Right ventricle myocardium superior (tissue), 1 donor: ENCODE measurements at regions not wholly inside any gene's neighbourhood (a gene's known extent, or its start where the extent isn't known, plus 50 kb on each side); places are given as distances from the start of the nearest gene placed in this dataset.
"Not testable (repeated sequence)": the region's sequence is repeated elsewhere in the genome, so short reads cannot be mapped to it uniquely, and the experiment has no call there.

Experiments used
- ATAC-seq: fragments of 200-7000 bp; cut with Tn5 transposase; one replicate; pipeline ENCODE4 v1.9.1; 2020; ENCODE audit warnings: mild to moderate bottlenecking; ENCODE audit not compliant: poor library complexity
- DNase-seq: peaks from one replicate; pipeline ENCODE4 v3.0.0-alpha.2; 2020
- intact Hi-C: fragments of 100-400 bp; cut with DNase I; formaldehyde crosslinking; loops from one replicate; pipeline ENCODE4 v1.11.2; 2022
- donor health status: DM: no; HTN: yes; CAD: no; lungs with severe emphysema.

GRCh38 chr11:21707116-21707739, 485.7 kb upstream of the ANO5 start:
- intact Hi-C loops: no loop called here
- DNase-seq: no peak
- ATAC-seq: no peak

- ATAC-seq: no peak
- DNase-seq: no peak
- intact Hi-C loops: no loop called here
These were observed 482.1 kb upstream of the ANO5 start for GRCh38 chr11:21710809-21711208.

DNA sequence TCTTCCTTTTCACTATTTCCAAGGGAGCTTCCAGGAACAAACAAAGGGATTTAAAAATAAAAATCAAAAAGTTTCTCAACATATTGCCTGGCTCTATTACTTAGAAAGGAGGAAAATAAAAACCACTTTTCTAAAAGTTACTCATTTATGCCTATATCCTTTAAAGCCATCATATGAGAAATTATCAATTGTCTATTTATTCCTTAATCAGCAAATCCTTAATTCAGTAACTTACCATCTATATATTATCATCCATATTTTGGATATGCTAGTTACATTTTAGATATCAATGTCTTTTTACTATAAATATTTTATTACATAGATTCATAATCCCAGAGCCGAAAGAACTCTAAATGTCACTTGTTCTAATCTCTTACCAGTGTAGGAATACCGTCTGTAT, 481.5 kb upstream of the ANO5 start:
- no peak for ATAC-seq
- intact Hi-C loops: no loop called here
- DNase-seq: no peak

DNA sequence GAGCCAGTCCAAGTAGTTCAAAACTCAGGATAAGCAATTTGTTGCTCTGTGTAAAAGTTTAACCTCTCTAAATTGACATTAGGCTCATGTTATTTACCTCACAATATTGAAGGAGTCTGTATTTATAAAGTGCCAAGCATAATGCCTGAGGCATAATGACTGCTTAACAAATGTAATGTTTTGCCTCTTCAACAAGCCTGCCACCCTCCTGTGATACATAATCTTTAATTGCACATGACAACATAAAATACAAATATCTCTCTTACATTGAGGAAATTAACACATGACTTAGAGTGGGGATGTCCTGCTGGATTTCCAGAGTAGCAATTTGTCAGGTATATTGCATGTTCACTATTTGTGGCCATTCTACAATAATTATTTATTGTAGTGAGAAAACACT, 469.2 kb upstream of the ANO5 start:
- no peak for DNase-seq
- no peak for ATAC-seq
- intact Hi-C loops: no loop called here

GRCh38 chr11:21727102-21727501, 465.8 kb upstream of the ANO5 start:
- no peak for ATAC-seq
- intact Hi-C loops: no loop called here
- no peak for DNase-seq

- no peak for ATAC-seq
- no peak for DNase-seq
- intact Hi-C loops: no loop called here
These were observed 456.5 kb upstream of the ANO5 start for GRCh38 chr11:21736404-21736803.

- ATAC-seq, DNase-seq, intact Hi-C loops: not testable (repeated sequence)
These were observed 440.2 kb upstream of the ANO5 start for GRCh38 chr11:21752475-21753243.

GRCh38 chr11:21753244-21753767, 439.6 kb upstream of the ANO5 start:
- intact Hi-C loops, ATAC-seq, DNase-seq: not testable (repeated sequence)

GRCh38 chr11:21761000-21761399, 431.9 kb upstream of the ANO5 start:
- ATAC-seq: no peak
- intact Hi-C loops: no loop called here
- no peak for DNase-seq

- intact Hi-C loops: no loop called here
- no peak for ATAC-seq
- no peak for DNase-seq
These were observed 424.5 kb upstream of the ANO5 start for GRCh38 chr11:21768388-21768787.

DNA sequence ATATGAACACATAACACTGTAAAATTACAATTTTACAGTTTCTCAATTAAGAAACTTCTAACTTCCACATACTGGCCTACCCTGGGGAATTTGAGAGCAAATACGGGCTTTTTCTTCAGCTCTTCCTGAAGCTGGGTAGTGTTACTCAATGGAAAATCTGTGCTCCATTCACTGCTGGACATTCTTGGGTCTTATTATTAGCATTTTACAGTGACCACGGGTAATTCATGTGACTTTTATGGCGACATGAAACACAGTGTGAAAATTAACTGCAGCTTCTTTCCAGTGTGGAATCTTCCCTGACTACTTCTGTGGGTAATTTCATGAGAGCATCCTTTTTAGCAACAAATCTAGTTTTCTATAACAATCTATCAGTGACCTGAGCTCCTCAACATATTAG, 423.7 kb upstream of the ANO5 start:
- intact Hi-C loops: no loop called here

GRCh38 chr11:21771097-21771496, 421.8 kb upstream of the ANO5 start:
- DNase-seq (no peak), ATAC-seq (no peak)

More for the DNA sequence above, 423.7 kb upstream of the ANO5 start:
- DNase-seq: no peak
- no peak for ATAC-seq

GRCh38 chr11:21774212-21774611, 418.7 kb upstream of the ANO5 start:
- DNase-seq: no peak
- intact Hi-C loops: no loop called here
- ATAC-seq: peak; percentile 81

More at GRCh38 chr11:21771097-21771496, 421.8 kb upstream of the ANO5 start:
- intact Hi-C loops: no loop called here

DNA sequence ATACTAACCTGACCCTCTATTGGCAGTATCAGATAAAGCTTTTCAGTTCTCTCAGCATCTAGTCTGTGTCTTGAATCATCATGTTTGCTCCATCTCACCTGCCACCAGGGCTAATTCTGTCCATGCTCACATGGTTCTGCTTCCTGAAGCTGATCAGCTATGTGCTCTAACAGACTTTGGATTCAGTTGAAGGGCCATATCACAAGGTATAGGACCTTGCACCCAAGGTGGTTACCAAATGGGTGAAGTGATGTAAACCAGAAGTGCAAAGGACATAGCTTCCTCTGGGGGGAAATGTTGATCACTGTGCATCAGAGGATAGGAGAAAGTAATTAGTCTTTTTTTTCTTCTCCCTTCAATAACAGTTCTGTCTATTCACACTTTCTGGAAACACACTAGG, 417.0 kb upstream of the ANO5 start:
- intact Hi-C loops: no loop called here
- DNase-seq (no peak), ATAC-seq (no peak)

DNA sequence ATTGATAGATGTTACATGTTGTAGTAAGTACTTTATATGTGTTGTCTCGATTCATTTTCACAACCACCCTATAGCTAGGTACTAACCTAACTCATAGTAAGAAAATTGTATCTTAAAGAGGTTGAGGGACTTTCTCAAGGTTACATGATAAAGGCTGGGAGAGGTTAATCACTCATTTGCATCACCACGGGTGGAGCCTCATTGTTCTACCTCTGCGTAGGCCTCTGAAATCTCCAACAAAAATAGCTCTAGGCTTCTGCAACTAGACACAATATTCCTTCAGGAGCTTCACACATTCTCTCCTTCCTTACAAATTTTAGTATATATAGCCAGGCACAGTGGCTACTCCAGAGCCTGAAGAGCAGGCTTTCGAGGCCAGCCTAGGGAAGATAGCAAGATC, 408.9 kb upstream of the ANO5 start:
- intact Hi-C loops: no loop called here
- ATAC-seq: no peak

DNA sequence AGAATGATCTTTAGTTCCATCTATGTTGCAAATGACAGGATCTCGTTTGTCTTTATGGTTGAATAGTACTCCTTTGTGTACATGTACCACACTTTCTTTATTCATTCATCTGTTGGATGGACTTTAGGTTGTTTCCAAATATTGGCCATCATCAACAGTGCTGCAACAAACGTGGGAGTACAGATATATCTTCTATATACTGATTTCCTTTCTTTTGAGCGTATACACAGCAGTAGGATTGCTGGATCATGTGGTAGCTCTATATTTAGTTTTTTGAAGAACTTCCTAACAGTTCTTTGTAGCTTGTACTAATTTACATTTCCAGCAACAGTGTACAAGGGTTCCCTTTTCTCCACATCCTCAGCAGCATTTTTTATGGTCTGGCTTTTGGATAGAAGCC, 407.5 kb upstream of the ANO5 start:
- intact Hi-C loops: no loop called here
- no peak for DNase-seq
- no peak for ATAC-seq

More for the DNA sequence above, 408.9 kb upstream of the ANO5 start:
- no peak for DNase-seq

- DNase-seq (no peak), ATAC-seq (no peak)
- intact Hi-C loops: no loop called here
These were observed 398.6 kb upstream of the ANO5 start for GRCh38 chr11:21794306-21794705.

- intact Hi-C loops: no loop called here
- DNase-seq (no peak), ATAC-seq (no peak)
These were observed 394.7 kb upstream of the ANO5 start for GRCh38 chr11:21798216-21798615.

- ATAC-seq, intact Hi-C loops, DNase-seq: not testable (repeated sequence)
These were observed 388.4 kb upstream of the ANO5 start for GRCh38 chr11:21804523-21804922.

GRCh38 chr11:21806508-21806907, 386.4 kb upstream of the ANO5 start:
- intact Hi-C loops: no loop called here
- no peak for ATAC-seq
- DNase-seq: no peak
